GM19043 (cell line): ENCODE measurements at regions not wholly inside any gene's neighbourhood (a gene's known extent, or its start where the extent isn't known, plus 50 kb on each side); places are given as distances from the start of the nearest gene placed in this dataset.

ENCODE experiments used
- ATAC-seq: cut with Tn5 transposase; IDR thresholded peaks from one replicate; pipeline ENCODE4 v1.9.1; 2021; ENCODE audit warnings: low read depth; ENCODE audit not compliant: unreplicated experiment

- no peak for ATAC-seq
These were observed 732.0 kb upstream of the ADGRL2 start for GRCh38 chr1:81068726-81069125.

- no peak for ATAC-seq
These were observed 746.9 kb upstream of the ADGRL2 start for GRCh38 chr1:81053826-81054225.

GRCh38 chr1:81052162-81052561 is 748.6 kb upstream of the ADGRL2 start:
- no peak for ATAC-seq

- no peak for ATAC-seq
These were observed 750.3 kb upstream of the ADGRL2 start for GRCh38 chr1:81050390-81050789.

- no peak for ATAC-seq
These were observed 756.0 kb upstream of the ADGRL2 start for GRCh38 chr1:81044708-81045107.

- no peak for ATAC-seq
These were observed 758.5 kb upstream of the ADGRL2 start for GRCh38 chr1:81042225-81042624.

GRCh38 chr1:81034291-81034690 is 766.4 kb upstream of the ADGRL2 start:
- no peak for ATAC-seq

- ATAC-seq: no peak
These were observed 767.7 kb upstream of the ADGRL2 start for GRCh38 chr1:81032973-81033425.

GRCh38 chr1:81032374-81032773 is 768.4 kb upstream of the ADGRL2 start:
- no peak for ATAC-seq

- no peak for ATAC-seq
These were observed 770.3 kb upstream of the ADGRL2 start for GRCh38 chr1:81030441-81030840.

GRCh38 chr1:81029266-81029665 is 771.5 kb upstream of the ADGRL2 start:
- ATAC-seq: no peak

- ATAC-seq: no peak
These were observed 777.5 kb upstream of the ADGRL2 start for GRCh38 chr1:81023187-81023724.

GRCh38 chr1:81021134-81021533 is 779.6 kb upstream of the ADGRL2 start:
- ATAC-seq: no peak

GRCh38 chr1:81020506-81020905 is 780.2 kb upstream of the ADGRL2 start:
- ATAC-seq: no peak

GRCh38 chr1:81010126-81010525 is 790.6 kb upstream of the ADGRL2 start:
- no peak for ATAC-seq

- ATAC-seq: no peak
These were observed 792.4 kb upstream of the ADGRL2 start for GRCh38 chr1:81008293-81008692.

GRCh38 chr1:81007024-81007423 is 793.7 kb upstream of the ADGRL2 start:
- ATAC-seq: no peak

GRCh38 chr1:81006502-81006901 is 794.2 kb upstream of the ADGRL2 start:
- ATAC-seq: no peak

GRCh38 chr1:81004011-81004410 is 796.7 kb upstream of the ADGRL2 start:
- ATAC-seq: no peak

- no peak for ATAC-seq
These were observed 805.8 kb upstream of the ADGRL2 start for GRCh38 chr1:80994934-80995333.

- ATAC-seq: no peak
These were observed 806.7 kb upstream of the ADGRL2 start for GRCh38 chr1:80994038-80994437.

GRCh38 chr1:80993154-80993980 is 807.4 kb upstream of the ADGRL2 start:
- ATAC-seq: no peak
